Adipose tissue (tissue), 3 donors: ENCODE measurements at regions not wholly inside any gene's neighbourhood (a gene's known extent, or its start where the extent isn't known, plus 50 kb on each side); places are given as distances from the start of the nearest gene placed in this dataset.

ENCODE experiments used
- H3K27ac ChIP-seq: one replicate; pipeline ENCODE4 v1.5.1; 2013; ENCODE audit warnings: low read depth, low read length
- WGBS, 3 donors: extraction: QIAGEN DNeasy Blood & Tissue Kit; methylation state at CpG; one replicate each; pipeline ENCODE4 v1.1.7; 2013; 5-methylcytosine and 5-hydroxymethylcytosine counted together
- donor health status: healthy with polysubstance abuse.
- donor health status: Bipolar disorder and iron deficiency.
- donor health status: healthy.

DNA sequence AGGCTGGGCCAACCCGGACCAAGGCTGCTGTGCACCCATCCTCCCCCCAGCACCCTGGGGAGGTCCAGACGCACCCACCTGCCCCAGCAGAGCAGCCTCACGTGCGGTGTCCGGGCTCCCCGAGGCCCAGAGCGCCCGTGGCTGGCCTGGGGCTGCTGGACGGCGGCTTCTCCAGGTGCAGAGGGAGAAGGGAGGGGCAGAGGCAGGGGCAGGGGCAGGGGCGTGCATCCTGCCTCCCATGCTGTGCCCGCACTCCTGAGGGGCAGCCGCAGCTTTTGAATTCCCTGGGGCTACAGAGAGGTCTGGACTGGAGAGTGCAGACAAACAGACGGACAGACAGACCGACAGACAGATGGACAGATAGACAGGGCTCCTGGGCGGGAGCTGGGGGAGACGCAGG is 83.6 kb upstream of the PRR5 start:
- WGBS, 3 donors, result 54 to 82% (median 69%) methylated on average over 17 of the region's 17 CpGs
- H3K27ac ChIP-seq, result no peak overlapping the region

DNA sequence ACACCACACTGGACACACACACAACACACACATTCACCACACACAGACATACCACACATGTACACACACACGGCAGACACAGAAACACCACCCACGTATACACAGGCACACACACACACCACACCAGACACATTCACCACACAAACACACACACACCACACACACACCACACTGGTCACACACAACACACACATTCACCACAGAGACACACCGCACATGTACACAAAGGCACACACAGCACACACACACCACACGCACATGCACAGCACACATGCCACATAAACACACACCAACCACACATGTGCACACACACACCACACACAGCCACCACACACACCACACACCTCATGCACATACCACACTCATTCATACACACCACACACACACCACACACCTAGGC is 84.2 kb upstream of the PRR5 start:
- H3K27ac ChIP-seq, result no peak overlapping the region
- WGBS, 3 donors, result 87 to 95% (median 92%) methylated on average over 4 of the region's 4 CpGs

DNA sequence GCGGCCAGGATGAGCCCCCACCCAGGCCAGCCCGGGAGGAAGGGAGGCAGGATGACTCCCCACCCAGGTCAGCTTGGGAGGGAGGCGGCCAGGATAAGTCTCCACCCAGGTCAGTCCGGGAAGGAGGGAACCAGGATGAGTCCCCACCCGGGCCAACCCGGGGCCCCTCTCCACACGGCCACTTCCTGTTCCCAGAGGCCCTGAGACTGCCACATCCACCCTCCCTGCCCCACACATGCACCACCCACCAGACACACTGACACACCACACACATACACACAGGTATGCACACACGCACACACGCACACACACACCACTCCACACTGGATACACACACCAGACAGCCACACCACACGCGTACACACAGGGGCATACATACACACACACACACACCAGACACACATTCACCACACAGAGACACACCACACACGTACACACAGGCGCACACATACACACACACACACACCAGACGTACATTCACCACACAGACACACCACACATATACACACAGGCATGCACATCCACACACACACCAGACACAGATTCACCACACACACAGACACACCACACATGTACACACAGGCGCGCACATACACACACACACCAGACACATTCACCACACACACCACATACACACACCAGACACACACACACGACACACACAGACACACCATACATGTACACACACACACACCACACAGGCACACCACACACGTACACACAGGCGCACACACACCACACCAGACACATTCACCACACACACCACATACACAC is 84.9 kb upstream of the PRR5 start:
- H3K27ac ChIP-seq, result no peak overlapping the region
- WGBS, 3 donors, result 64 to 65% (median 64%) methylated on average over 17 to 19 of the region's 19 CpGs

DNA sequence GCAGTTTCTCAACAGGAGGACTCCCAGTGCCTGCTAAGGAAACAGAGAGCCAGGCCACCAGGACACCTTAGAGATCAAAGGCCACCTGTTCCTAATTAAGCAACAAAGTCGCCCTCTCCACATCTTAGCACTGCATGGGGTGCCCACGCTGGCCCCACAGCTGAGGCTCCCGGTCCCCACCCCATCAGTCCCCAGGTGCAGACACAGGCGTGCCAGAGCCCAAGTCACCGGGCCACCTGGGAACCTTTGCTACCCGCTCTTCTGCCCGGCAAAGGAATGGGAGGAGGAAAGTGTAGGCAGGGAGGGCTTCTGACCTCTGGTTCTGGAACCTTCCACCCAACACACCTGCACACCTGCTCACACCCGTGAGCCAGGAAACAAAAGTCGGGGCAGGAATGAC is 85.5 kb upstream of the PRR5 start:
- 70 to 80% (median 76%) methylated on average over 9 of the region's 9 CpGs for WGBS, 3 donors
- no peak overlapping the region for H3K27ac ChIP-seq

DNA sequence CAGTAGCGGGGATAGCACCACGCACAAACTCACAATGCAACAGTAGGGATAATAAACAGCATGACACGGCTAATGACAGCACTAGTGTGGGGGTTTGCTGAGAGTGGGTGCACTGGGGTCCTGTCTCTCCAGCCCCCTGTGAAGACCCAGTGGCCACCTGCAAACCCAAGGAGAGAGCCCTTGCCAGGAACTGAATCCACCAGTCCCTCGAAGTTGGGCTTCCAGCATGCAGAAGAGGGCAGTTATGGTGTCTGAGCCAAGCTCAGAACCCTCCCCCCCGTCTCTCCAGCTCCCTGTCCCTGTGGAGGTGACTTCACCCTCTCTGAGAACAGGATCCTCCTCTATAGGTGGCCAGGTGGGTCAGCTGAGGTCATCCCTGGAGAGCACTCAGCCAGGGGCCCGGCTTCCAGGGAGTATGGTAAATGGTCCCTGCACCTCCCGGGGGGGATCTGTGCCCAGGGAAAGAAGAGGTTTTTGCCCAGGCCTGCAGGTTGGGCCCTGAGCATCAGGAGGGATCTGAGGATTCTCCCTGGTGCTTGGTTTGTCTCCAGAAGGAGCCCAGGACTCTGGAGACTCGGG is 86.3 kb upstream of the PRR5 start:
- WGBS, 3 donors, result 72 to 79% (median 73%) methylated on average over 8 of the region's 8 CpGs

DNA sequence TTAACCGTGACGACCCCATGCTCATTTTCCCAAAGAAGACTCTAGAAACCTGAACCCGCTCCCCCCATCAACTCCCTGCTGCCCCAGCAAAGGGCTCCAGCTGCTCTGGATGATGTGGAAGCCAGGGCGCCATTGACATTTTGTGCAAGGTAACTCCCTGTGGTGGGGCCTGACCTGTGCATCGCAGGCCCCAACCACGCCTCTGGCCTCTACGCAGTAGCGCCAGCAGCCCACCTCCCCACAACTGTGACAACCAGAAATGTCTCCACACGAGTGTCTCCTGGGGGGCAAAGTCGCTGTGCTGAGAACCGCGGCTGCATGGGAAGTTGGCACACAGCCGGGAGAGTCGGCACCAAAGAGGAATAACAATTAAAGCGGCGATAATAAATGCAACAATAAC is 86.9 kb upstream of the PRR5 start:
- no peak overlapping the region for H3K27ac ChIP-seq
- 90 to 95% (median 94%) methylated on average over 16 of the region's 16 CpGs for WGBS, 3 donors

More for the DNA sequence above, 86.3 kb upstream of the PRR5 start:
- no peak overlapping the region for H3K27ac ChIP-seq

DNA sequence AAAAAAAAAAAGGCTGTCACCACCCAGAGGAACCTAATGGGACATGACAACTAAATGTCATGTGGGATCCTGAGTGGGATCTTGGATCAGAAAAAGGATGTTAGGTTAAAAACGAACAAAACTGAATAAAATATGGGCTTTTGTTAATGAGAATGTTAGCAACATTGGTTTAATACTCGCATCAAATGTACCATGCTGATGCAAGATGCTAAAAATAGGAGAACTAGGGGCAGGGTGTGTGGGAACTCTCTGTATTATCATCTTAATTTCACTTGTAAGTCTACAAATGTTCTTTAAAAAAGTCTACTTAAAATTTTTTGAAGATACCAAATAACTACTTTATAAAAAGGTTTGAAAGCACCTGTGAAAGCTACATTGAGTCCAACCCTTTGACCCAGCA is 88.8 kb upstream of the PRR5 start:
- H3K27ac ChIP-seq, result no peak overlapping the region
- WGBS, 3 donors, result 69 to 79% (median 74%) methylated on average over 2 of the region's 2 CpGs

DNA sequence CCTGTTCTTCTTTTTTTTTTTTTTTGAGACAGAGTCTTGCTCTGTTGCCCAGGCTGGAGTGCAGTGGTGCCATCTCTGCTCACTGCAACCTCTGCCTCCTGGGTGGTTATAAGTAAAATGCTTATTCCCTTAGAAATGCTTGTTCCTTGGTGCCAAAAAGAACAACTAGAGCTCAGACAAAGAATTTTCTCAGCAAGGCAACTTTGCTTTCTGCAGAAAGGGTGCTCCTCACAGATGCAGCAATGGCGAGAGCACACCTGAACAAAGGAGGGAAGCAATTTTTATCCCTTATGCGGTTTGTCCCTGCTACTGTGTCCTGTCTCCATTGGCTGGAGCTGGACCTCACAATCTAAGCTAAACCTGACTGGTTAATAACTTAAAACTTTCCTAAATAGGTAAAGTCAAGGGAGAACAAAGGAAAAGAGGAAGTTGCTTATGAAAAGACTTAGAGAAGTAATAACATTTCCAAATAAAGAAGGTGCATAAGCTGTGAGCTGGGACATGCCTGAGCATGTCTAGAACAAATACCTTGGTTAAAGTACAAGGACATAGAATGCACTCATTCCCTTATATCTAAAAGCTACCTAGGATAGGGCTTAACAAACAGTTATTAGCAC is 90.0 kb upstream of the PRR5 start:
- H3K27ac ChIP-seq, result no peak overlapping the region
- 72 to 98% (median 92%) methylated on average over 2 of the region's 2 CpGs for WGBS, 3 donors

DNA sequence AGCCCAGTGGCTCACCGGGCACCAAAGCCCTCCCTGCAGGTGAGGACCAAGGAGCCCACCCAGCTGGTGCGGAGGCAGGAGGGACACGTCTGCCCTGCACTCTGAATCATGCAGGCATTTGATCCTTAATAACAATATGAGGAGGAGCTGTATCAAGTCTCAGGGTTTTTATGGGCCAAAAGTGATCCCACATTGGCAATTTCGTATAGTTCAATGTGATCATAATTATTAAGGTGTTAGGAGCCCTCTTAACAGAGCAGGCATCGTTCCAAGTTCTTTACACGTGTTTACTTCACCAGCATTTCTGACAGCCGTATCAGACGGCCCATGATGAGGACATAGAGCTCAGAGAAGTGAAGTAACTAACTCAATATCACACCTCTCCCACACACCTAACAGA is 91.9 kb upstream of the PRR5 start:
- 73 to 90% (median 89%) methylated on average over 8 of the region's 8 CpGs for WGBS, 3 donors
- H3K27ac ChIP-seq, result no peak overlapping the region

DNA sequence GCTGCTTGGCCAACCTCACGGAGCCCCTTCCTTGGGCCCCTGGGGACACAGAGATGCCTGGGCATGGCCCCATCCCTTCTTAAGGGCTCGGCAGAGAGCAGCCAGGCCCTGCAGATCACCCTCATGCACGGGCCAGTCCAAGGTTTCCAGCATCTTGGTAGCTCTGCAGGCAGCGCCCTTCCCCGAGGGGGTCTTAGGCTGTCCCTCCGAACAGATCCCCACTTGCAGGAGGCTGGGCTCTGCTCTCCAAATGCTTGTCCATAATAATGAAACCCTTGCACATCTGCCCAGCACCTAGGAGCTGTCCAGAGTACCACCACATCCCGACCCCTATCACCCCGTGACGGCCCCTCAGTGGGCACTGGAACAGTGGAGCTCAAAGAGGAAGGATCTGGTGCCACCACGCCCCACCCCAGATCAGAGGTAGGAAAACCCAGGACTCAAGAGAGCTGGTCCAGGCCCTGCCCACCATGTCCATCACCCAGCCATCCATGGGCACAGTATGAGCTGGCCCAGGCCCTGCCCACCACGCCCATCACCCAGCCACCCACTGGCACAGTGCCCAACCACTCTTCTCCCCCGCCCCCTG is 92.5 kb upstream of the PRR5 start:
- 76 to 80% (median 77%) methylated on average over 12 of the region's 12 CpGs for WGBS, 3 donors
- H3K27ac ChIP-seq, result no peak overlapping the region

DNA sequence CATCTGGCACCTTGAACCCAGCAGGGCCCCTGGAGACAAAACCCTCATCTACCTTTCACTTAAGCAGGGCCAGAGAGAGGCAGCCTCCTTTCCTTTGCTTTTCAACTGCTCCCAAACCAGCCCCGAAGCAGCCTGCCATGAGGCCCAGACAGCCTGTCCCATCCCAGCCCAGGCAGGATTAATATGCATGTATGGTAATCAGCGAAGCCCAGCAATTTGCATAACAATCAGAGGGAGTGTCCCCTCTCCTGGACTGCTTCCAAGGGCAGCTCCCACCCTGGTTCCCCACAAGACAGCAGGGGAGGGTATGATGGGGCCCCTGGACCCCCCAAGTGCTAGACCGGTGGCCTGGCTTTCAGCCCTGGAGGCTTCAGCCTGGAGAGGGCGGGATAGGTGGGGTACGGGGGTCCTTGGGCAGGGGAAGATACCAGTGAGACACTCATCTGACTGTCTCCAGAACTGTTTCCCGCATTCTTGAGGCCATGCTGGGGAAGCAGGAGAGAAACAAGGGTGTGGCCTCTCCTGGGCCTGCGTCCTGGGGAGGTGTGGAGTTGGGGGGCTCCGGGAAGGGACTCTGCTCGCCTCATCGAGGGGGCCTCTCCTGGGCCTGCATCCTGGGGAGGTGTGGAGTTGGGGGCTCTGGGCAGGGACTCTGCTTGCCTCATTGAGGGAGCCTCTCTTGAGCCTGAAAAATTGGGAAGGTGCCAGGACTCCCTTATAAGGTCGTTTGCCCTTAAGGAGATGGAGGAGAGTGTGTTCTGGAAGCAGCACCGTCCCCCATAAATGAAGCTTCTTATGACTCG is 93.2 kb upstream of the PRR5 start:
- 50 to 64% (median 53%) methylated on average over 13 of the region's 13 CpGs for WGBS, 3 donors
- H3K27ac ChIP-seq, result no peak overlapping the region

DNA sequence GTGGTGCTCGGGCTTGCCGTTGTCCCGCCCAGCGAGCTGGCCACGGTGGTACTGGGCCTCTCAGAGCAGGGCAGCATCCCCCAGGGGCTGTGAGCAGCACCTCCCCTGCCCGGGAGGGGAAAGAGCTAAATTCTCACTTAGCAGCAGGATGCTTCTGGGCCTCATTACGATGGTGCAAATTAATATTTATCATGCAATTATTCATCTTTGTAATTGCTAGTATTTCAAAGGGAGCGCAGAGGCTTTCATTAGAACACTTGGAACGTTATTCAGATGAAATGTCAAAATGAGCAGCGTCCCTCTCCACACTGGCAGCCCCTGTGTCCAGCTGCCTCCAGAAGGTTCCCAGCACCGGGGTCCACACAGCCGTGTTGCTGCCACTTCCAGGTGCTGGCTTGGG is 95.9 kb upstream of the PRR5 start:
- 56 to 75% (median 63%) methylated on average over 12 of the region's 12 CpGs for WGBS, 3 donors

DNA sequence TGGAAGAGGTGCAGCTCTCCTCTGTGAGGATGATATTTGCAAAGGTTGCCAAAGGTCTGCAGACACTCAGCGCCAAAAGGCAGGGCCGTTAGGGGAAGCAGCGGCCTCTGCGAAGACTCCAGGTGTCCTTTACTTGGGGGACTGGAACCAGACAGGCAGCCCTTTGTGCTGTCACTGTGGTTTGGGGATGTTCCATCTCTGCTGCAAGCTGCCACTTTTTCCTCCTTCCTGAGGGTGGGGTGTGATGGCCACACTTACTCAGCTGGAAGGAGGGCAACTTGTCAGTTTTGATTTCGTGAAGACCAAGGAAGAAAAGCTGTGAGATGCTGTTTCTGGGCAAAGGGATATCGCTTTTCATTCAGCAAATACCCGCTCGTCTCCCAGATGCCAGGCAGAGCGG is 96.5 kb upstream of the PRR5 start:
- no peak overlapping the region for H3K27ac ChIP-seq
- 58 to 60% (median 59%) methylated on average over 9 of the region's 9 CpGs for WGBS, 3 donors

More for the DNA sequence above, 95.9 kb upstream of the PRR5 start:
- H3K27ac ChIP-seq, result no peak overlapping the region

DNA sequence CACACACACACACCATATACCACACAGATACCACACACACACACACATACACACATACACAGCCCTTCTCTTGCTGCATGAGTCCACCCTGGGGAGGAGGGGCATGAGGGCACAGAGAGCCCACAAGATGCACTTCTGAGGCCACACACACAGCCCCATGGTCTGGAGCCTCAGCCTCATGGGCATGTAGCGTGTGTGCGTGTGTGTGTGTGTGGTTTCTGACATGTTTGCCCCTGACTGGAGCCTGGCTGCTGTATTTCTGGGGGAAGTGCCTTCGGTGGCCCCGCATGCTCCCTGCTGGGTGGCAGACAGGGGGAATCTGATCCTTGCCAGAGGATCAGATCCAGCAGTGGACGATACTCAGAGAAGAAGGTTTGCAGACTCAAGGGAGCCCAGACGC is 97.0 kb upstream of the PRR5 start:
- H3K27ac ChIP-seq, result no peak overlapping the region
- 60 to 68% (median 61%) methylated on average over 6 of the region's 6 CpGs for WGBS, 3 donors

DNA sequence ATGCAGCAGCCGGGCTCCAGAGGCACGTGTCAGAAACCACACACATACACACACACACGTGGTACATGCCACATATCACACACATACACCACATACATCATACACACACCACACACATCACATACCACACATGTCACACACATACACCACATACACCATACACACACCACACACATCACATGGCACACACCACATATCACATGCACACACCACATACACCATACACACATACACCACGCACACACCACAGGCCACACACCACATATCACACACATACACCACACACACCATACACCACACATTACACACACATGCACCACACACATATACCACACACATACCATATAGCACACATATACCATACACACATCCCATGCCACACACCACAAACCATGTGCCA is 97.5 kb upstream of the PRR5 start:
- H3K27ac ChIP-seq, result no peak overlapping the region
- 74 to 83% (median 76%) methylated on average over 4 of the region's 4 CpGs for WGBS, 3 donors

DNA sequence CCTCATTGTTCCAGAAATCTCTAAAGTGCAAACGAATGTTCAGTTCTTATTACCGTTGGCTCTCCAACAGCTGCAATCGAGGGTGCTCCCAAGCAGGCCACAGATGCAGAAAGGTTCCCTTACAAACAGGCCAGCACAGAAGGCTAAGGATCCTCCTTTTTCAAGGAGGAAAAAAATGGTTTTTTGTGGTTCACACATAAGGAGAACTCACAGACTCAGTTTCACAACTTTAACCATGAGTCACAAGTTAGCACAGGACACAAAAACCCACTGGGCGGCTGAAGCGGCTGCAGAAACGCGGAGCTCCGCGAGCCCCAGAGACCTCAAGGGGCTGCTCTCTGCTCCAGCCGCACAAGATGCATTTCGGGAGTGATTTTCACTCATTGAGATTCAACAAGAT is 98.2 kb upstream of the PRR5 start:
- H3K27ac ChIP-seq, result no peak overlapping the region
- 59 to 79% (median 73%) methylated on average over 11 of the region's 11 CpGs for WGBS, 3 donors

DNA sequence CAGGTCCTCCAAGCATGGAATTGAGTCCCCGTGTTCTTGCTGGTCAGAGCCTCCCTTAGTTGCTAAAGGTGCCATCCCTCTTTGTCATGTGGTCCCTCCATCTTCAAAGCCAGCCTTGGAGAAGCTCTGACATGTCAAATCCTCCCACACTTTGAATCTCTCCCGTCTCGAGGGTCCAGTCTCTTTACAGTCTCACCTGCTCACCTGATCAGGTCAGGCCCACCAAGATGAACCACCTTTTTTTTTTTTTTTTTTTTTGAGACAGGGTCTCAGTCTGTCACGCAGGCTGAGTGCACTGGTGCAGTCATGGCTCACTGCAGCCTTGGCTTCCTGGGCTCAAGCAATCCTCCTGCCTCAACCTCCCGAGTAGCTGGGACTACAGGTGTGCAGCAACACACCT is 100.3 kb upstream of the PRR5 start:
- 79 to 92% (median 86%) methylated on average over 5 of the region's 5 CpGs for whole genome bisulfite sequencing, 3 donors

DNA sequence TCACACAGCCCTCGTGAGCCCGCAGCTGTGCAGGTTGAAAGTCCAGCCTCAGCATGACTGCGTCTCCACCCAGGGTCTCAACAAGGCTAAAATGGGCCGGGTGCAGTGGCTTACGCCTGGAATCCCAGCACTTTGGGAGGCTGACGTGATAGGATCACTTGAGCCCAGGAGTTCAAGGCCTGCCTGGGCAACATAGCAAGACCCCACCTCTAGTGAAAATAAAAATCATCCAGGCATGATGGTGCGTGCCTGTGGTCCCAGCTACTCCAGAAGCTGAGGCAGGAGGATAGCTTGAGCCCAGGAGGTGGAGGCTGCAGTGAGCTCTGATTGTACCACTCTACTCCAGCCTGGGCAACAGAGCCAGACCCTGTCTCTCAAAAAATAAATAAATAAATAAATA is 100.8 kb upstream of the PRR5 start:
- 66 to 81% (median 79%) methylated on average over 7 of the region's 7 CpGs for WGBS, 3 donors
- no peak overlapping the region for H3K27ac ChIP-seq

More for the DNA sequence above, 100.3 kb upstream of the PRR5 start:
- H3K27ac ChIP-seq, result no peak overlapping the region
